IMR-90 (cell line): ENCODE measurements at regions not wholly inside any gene's neighbourhood (a gene's known extent, or its start where the extent isn't known, plus 50 kb on each side); places are given as distances from the start of the nearest gene placed in this dataset.

Source experiments
- ATAC-seq: fragments of 200-7000 bp; cut with Tn5 transposase; 2 replicates; pipeline ENCODE4 v1.9.1; 2020; ENCODE audit warnings: low read depth, mild to moderate bottlenecking, moderate library complexity
- BruUV-seq: library from RNA; stranded (reverse); fragments of 400-500 nt; replicated peaks from 2 replicates; lab custom pipeline; 2021; lab: Mats Ljungman, UMichigan
- CTCF ChIA-PET: fragments of 300-600 bp; formaldehyde crosslinking; extraction: SDS; loops from one replicate; lab custom pipeline; 2021; ENCODE audit warnings: antibody characterized with exemption; lab: Yijun Ruan, JAX
- POLR2A ChIA-PET: fragments of 300-600 bp; sonication (Branson Sonifier 250); formaldehyde crosslinking; loops from one replicate; lab custom pipeline; 2022; ENCODE audit warnings: antibody characterized with exemption; ENCODE audit not compliant: unreplicated experiment; lab: Charles Lee
- DNase-seq: peaks from one replicate; pipeline ENCODE4 v3.0.0; 2013
- H2AFZ ChIP-seq: replicated peaks from 2 replicates; pipeline ENCODE3; 2013; ENCODE audit warnings: low read length, mild to moderate bottlenecking; ENCODE audit not compliant: poor library complexity
- H2AK5ac ChIP-seq: 2 replicates; pipeline ENCODE4 v1.6.1; 2013; ENCODE audit warnings: low read depth, low read length, inconsistent platforms
- H2AK9ac ChIP-seq: replicated peaks from 2 replicates; pipeline ENCODE3; 2013; ENCODE audit warnings: mild to moderate bottlenecking, low read depth, low read length, moderate library complexity; ENCODE audit not compliant: poor library complexity
- H2BK120ac ChIP-seq: 2 replicates; pipeline ENCODE4 v1.6.1; 2013; ENCODE audit warnings: low read depth, low read length, inconsistent platforms
- H2BK15ac ChIP-seq: 3 replicates; pipeline ENCODE4 v1.6.1; 2013; ENCODE audit warnings: low read depth, low read length, inconsistent platforms
- H2BK20ac ChIP-seq: 2 replicates; pipeline ENCODE4 v1.6.1; 2013; ENCODE audit warnings: low read depth, mild to moderate bottlenecking, inconsistent platforms, low read length, moderate library complexity
- H2BK5ac ChIP-seq: 2 replicates; pipeline ENCODE4 v1.6.1; 2013; ENCODE audit warnings: mild to moderate bottlenecking, low read depth, low read length, inconsistent platforms; ENCODE audit not compliant: poor library complexity, severe bottlenecking
- H3K14ac ChIP-seq: replicated peaks from 2 replicates; pipeline ENCODE4 v1.6.1; 2013; ENCODE audit warnings: low read depth, low read length, inconsistent platforms
- H3K18ac ChIP-seq: 2 replicates; pipeline ENCODE4 v1.6.1; 2013; ENCODE audit warnings: low read depth, low read length, control low read depth
- H3K23ac ChIP-seq: 2 replicates; pipeline ENCODE4 v1.6.1; 2013; ENCODE audit warnings: low read depth, low read length, inconsistent platforms
- H3K27ac ChIP-seq: 2 replicates; pipeline ENCODE4 v1.5.1; 2013; ENCODE audit warnings: mild to moderate bottlenecking, control low read depth, low read length; ENCODE audit not compliant: insufficient read depth
- H3K27me3 ChIP-seq: 2 replicates; pipeline ENCODE4 v1.6.1; 2013; ENCODE audit warnings: low read length; ENCODE audit not compliant: control insufficient read depth, insufficient read depth
- H3K36me3 ChIP-seq: 2 replicates; pipeline ENCODE4 v1.6.1; 2013; ENCODE audit warnings: low read length, mixed read lengths; ENCODE audit not compliant: control insufficient read depth, insufficient read depth
- H3K4ac ChIP-seq: 2 replicates; pipeline ENCODE4 v1.6.1; 2013; ENCODE audit warnings: low read depth, low read length, inconsistent platforms
- H3K4me1 ChIP-seq: 2 replicates; pipeline ENCODE4 v1.6.1; 2013; ENCODE audit warnings: low read length, mixed read lengths; ENCODE audit not compliant: control insufficient read depth, insufficient read depth
- H3K4me2 ChIP-seq: 2 replicates; pipeline ENCODE4 v1.6.1; 2013; ENCODE audit warnings: low read depth, mild to moderate bottlenecking, control low read depth, low read length, moderate library complexity
- H3K4me3 ChIP-seq: 2 replicates; pipeline ENCODE4 v1.5.1; 2013; ENCODE audit warnings: low read depth, mild to moderate bottlenecking, control low read depth, low read length, moderate library complexity; ENCODE audit not compliant: insufficient read depth
- H3K56ac ChIP-seq: 2 replicates; pipeline ENCODE4 v1.6.1; 2013; ENCODE audit warnings: low read length, inconsistent platforms; ENCODE audit not compliant: insufficient read depth; ENCODE audit errors: extremely low read depth
- H3K79me1 ChIP-seq, 2 experiments: 2 replicates each; pipeline ENCODE4 v1.6.1; 2013; ENCODE audit warnings: low read length in 2 of 2, inconsistent platforms in 1 of 2, low read depth in 1 of 2
- H3K9ac ChIP-seq: 2 replicates; pipeline ENCODE4 v1.6.1; 2013; ENCODE audit warnings: low read depth, low read length, control low read depth
- H3K9me1 ChIP-seq: 2 replicates; pipeline ENCODE4 v1.6.1; 2013; ENCODE audit warnings: low read length, inconsistent platforms; ENCODE audit not compliant: insufficient read depth
- H3K9me3 ChIP-seq: 2 replicates; pipeline ENCODE4 v1.6.1; 2013; ENCODE audit warnings: low read length; ENCODE audit not compliant: control insufficient read depth, insufficient read depth
- H4K20me1 ChIP-seq: 2 replicates; pipeline ENCODE4 v1.6.1; 2013; ENCODE audit warnings: low read length, inconsistent platforms; ENCODE audit not compliant: insufficient read depth
- H4K5ac ChIP-seq: 2 replicates; pipeline ENCODE4 v1.6.1; 2013; ENCODE audit warnings: mild to moderate bottlenecking, low read depth, low read length, control low read depth
- H4K8ac ChIP-seq, 2 experiments: 2 replicates each; pipeline ENCODE4 v1.6.1; 2013; ENCODE audit warnings: low read depth in 2 of 2, low read length in 2 of 2, control low read depth in 1 of 2, inconsistent platforms in 1 of 2
- H4K91ac ChIP-seq: 2 replicates; pipeline ENCODE4 v1.6.1; 2013; ENCODE audit warnings: low read depth, low read length, inconsistent platforms; ENCODE audit not compliant: insufficient read depth
- ELK1 ChIP-seq: fragments of 150-350 bp; IDR thresholded peaks from 2 replicates; pipeline ENCODE4 v1.6.1; 2016; ENCODE audit warnings: low read depth, mild to moderate bottlenecking, low read length, moderate library complexity, borderline replicate concordance
- MAZ ChIP-seq: IDR thresholded peaks from 2 replicates; pipeline ENCODE4 v1.6.1; 2012; ENCODE audit warnings: low read depth, mild to moderate bottlenecking, low read length, improper control_type of control experiment, moderate library complexity, borderline replicate concordance
- NFE2L2 ChIP-seq: fragments of 150-350 bp; IDR thresholded peaks from 2 replicates; pipeline ENCODE4 v1.6.1; 2016; ENCODE audit warnings: low read depth, mild to moderate bottlenecking, low read length
- RAD21 ChIP-seq: IDR thresholded peaks from 2 replicates; pipeline ENCODE4 v1.6.1; 2012; ENCODE audit warnings: low read length, improper control_type of control experiment
- RFX5 ChIP-seq: IDR thresholded peaks from 2 replicates; pipeline ENCODE4 v1.8.0; 2012; ENCODE audit warnings: low read depth, mild to moderate bottlenecking, low read length, moderate library complexity
- WGBS, 2 experiments: methylation state at CpG; one replicate each; pipeline versions ENCODE4 v1.1.5 to v1.1.7; 2013; ENCODE audit warnings: missing lambda C conversion rate in 2 of 2; ENCODE audit not compliant: insufficient read length in 1 of 2; ENCODE audit errors: extremely low coverage in 2 of 2; 5-methylcytosine and 5-hydroxymethylcytosine counted together
- dilution Hi-C: fragments of 300-500 bp; cut with HindIII; formaldehyde crosslinking; loops from one replicate; pipeline ENCODE4 v1.14.3; 2018; ENCODE audit warnings: low sequenced_read_pairs; ENCODE audit not compliant: unreplicated experiment
- in situ Hi-C: fragments of 300-500 bp; cut with MboI; formaldehyde crosslinking; loops from 3 replicates; pipeline ENCODE4 v1.14.3; 2019; ENCODE audit warnings: low sequenced_read_pairs, inconsistent platforms, mixed read lengths
- intact Hi-C: fragments of 100-400 bp; cut with micrococcal nuclease; formaldehyde crosslinking; loops from 2 replicates; pipeline ENCODE4 v1.10.0; 2022

GRCh38 chr4:94135701-94136100 is 72.0 kb upstream of the SMARCAD1 start:
- H3K9me1 ChIP-seq = peaks cover 2% of the 10 kb centered on the region; the same call in 1 of the 2 replicates
- no peak for DNase-seq
- no peaks in the 10 kb centered on the region for H3K9me3 ChIP-seq
- H2AFZ ChIP-seq = no peak overlapping the region
- no peak overlapping the region for H4K8ac ChIP-seq
- no peak overlapping the region for H3K9ac ChIP-seq
- no peak overlapping the region for H3K23ac ChIP-seq
- no peak overlapping the region for H4K91ac ChIP-seq
- no peaks in the 10 kb centered on the region for H3K36me3 ChIP-seq
- dilution Hi-C loops = no loop called here
- no peak overlapping the region for H2BK20ac ChIP-seq
- no peaks in the 10 kb centered on the region for H3K79me1 ChIP-seq
- no peak overlapping the region for H3K4ac ChIP-seq
- intact Hi-C loops = no loop called here
- H3K27me3 ChIP-seq = no peaks in the 10 kb centered on the region
- in situ Hi-C loops = no loop called here
- ChIA-PET CTCF (interaction anchor here (0.6 kb wide), 2 partner anchors 226 to 360 kb away, joined by 3 to 5 read pairs; no protein-coding TSS in a partner anchor), POLR2A (no interaction called here)
- H3K4me1 ChIP-seq = no peaks in the 10 kb centered on the region
- no peak for TF ChIP-seq NFE2L2
- TF ChIP-seq RAD21 = no peak
- TF ChIP-seq RFX5 = no peak
- no peak for TF ChIP-seq MAZ
- TF ChIP-seq ELK1 = no peak
- no peak overlapping the region for H2AK9ac ChIP-seq
- no peak overlapping the region for H2BK15ac ChIP-seq
- no peak overlapping the region for H3K4me2 ChIP-seq
- no peak overlapping the region for H4K5ac ChIP-seq
- H2BK5ac ChIP-seq = no peak overlapping the region
- no peak for ATAC-seq
- no peak overlapping the region for H3K4me3 ChIP-seq
- no TSS peak for BruUV-seq
- H3K56ac ChIP-seq = no peak overlapping the region
- no peak overlapping the region for H2AK5ac ChIP-seq
- no peak overlapping the region for H3K27ac ChIP-seq
- no peaks in the 10 kb centered on the region for H4K20me1 ChIP-seq
- no peak overlapping the region for H3K14ac ChIP-seq
- H2BK120ac ChIP-seq = no peak overlapping the region
- no CpG with 5 or more reads among the region's 1 CpG for WGBS, 2 experiments
- H3K18ac ChIP-seq = no peak overlapping the region
